Activated naive CD4-positive, alpha-beta T cell (primary cell): ENCODE measurements at regions not wholly inside any gene's neighbourhood (a gene's known extent, or its start where the extent isn't known, plus 50 kb on each side); places are given as distances from the start of the nearest gene placed in this dataset.
"Not testable (repeated sequence)": the region's sequence is repeated elsewhere in the genome, so short reads cannot be mapped to it uniquely, and the experiment has no call there.

Experiments used
- DNase-seq, 4 experiments: peaks; one replicate each; lab custom pipeline; 2025; lab: John Stamatoyannopoulos, UW

DNA sequence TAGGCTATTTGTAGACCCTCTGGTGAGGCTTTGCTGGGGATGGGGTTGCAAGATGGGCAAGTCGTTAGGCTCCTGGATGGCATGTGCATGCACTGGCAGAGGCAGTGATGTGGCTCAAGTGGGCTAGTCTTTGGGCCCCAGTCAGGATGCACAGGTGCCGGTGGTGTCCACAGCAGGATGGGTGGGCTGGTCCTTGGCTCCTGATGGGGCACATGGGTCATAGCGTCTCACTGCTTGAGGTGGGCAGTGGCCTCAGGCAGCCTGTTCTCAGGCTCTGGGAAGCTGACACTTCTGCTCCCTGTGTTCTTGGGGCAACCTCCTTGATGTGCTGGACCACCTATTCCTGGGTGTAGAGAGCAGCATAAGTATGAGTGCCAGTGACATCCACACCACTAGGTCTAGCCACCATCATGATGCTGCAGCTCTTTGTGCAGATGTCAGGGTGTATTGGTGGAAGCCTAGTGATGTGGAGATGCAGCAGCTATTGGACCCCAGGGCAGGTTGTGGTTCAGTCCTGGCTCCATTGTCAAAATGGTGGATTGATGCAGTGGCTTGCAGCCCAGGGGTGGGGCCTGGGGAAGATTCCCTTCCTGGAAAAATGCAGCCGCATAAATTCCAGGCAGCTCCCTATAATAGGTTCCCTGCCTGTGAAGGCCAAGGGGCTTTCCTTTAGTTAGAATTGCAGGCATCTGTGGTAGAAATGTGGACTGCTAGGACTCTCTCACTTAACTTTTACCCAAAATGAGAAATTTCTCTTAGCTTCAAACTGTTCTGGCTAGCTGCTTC lies 742.5 kb upstream of the MDGA2 start:
- no peak for DNase-seq

DNA sequence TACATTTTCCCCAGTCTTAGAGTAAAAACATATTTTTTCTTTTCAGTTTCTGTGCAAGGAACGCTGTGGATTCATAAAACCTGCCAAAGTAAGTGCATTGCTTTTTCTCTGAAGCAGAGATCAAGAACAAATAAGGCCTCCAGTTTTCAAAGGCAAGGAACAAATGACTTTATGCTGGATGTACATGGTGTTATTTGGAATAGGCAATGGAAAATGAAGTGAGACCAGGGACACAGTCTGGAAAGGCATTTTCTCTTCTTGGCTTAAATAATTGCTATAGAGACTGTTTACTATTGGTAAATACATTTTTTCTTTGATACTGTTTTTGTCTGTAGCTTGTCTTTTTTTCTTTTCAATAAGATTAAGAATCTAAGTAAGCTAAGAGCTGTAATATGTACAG lies 725.9 kb upstream of the MDGA2 start:
- DNase-seq, result no peak

DNA sequence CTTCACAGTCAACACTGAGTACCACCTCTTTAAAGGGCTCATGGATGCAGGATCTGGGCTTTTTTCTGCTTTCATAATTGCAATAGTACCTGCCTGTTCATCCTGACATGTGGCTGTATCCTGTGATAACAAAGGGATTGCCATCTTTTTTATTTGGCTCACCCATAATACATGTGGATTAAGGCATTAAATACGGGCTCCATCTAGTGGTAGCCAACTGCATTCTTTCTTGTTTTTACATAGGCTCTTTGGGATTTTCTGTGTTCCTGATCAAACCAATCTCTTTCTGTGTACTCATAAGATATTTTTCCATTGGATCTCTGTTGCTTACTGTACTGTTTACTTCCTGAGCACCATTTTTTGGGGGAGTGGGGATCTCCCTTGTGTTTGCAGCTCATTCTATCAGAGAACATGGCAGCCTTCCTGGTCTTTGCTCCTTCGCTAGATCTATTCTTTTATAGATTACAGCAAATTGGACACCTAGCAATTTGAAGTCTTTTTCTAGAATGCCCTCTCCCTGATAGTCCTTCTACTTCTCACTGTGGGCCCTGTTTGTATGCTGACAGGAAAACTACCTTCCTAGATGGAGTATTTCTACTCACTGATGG lies 723.4 kb upstream of the MDGA2 start:
- DNase-seq, result no peak

DNA sequence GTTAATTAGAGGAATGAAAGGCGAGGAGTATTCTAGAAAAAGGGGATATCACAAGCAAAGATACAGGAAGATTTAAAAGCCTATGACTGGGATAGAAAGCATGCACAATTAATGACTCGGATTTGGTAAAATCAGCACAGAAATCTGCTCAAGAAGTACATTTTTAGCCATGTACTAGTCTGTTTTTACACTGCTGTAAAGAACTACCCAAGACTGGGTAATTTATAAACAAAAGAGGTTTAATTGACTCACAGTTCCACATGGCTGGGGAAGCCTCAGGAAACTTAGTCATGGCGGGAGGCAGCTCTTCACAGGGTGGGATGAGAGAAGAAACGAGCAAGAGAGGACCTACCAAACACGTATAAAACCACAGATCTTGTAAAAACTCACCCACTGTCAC lies 716.3 kb upstream of the MDGA2 start:
- DNase-seq, result no peak

DNA sequence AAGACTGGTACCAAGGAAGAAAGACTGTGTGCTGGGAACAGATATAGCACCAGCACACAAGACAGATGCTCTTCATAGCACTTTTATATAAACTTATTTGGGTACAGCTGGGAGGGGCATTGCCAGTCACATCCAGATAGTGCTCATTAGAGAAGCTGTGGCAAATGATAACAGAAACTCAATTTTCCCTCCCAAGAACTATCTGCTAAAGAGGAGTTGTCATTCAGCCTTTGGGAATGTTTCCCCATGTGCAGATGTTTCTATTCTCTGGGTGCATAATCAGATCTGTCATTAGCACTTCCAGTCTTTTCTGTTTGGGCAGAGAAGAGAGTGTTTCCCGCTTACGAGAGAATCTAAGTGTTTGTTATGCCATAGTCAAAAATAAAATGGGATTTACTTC lies 714.9 kb upstream of the MDGA2 start:
- no peak for DNase-seq

DNA sequence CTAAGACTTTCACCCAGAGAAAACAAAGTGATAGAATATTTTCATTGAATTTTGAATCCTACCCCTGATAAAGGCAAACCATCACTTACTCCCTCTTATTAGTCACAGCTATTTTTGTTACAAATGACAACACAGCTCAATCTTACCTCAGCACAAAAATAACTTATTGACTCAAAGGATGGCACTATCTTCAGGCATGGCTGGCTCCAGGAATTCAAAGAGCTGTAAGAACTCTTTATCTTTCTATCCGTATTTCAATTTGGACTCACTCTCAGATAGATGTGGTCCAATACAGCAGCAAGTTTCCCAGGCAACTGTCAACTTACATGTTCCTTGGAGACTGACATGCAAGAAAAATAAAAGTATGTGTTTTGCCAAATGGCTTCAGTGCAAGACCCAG lies 709.4 kb upstream of the MDGA2 start:
- DNase-seq, result no peak

DNA sequence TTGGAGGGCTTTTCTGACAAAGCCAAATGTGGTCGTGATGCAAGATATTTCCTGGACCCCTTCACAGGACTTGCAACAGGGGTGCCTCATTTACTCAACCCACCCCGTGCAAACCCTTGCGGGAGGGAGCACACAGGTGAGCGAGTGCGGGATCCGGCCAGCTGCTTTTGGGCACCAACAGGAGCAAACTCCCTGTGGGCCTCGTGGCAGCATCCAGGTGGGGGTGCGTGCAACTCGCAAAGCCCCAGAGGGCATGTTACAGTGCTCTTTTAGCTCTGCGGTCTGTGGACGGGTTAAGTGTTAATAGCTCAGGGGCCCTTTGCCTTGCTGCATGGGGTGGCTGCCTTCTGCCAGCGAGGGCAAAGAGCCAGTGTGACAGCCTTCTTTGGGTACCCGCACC lies 707.6 kb upstream of the MDGA2 start:
- DNase-seq, result no peak

DNA sequence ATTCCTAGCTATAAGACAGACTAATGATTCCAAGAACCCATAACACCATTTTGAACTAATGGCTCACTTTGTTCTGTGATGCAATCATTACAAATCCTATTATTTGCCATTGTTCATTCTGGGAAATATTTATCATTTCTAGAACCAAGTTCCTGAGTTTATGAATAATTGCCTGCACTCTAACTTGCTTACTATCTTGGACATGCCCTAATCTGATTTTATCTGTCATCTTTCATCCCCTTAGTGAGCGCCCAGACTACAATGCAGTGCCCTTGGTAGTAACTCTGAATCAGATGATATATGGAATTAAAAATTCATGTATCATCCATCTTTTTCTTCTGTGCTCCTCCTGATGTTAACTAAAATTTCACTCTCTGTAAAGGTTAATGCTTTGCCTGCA lies 703.1 kb upstream of the MDGA2 start:
- DNase-seq, result no peak

DNA sequence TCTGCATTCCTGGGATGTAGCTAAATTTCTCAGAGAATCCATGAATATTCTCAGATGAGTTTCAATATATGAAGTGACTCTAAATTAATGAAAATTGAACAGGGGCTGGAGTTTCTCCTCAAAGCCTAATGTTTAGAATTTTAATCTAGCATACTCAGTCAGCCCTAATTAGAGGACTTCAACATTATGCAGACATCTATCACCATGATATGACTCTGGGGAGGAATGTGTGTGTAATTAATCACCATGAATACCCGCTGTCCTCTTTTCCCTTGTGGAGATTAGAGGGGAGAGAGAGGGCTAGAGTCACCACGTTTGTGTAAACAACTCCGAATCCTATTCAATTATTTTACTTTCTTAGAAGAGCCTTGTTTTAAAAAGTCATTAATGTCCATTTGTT lies 698.6 kb upstream of the MDGA2 start:
- DNase-seq, result no peak

DNA sequence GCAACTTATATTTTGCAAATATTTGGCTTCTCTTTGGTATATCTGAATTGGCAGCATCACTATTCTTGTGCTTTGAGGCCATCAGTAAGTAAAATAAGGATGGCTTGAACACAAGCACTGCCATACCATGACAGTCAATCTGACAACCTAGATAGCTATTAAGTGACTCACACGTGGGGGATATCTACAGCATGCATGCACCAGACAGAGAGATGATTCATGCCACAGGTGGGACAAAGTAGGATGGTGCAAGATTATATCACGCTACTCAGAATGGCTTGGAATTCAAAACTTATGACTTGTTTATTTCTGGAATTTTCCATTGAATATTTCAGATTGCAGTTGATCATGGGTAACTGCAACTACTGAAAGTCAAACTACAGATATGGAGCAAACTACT lies 675.6 kb upstream of the MDGA2 start:
- no peak for DNase-seq

DNA sequence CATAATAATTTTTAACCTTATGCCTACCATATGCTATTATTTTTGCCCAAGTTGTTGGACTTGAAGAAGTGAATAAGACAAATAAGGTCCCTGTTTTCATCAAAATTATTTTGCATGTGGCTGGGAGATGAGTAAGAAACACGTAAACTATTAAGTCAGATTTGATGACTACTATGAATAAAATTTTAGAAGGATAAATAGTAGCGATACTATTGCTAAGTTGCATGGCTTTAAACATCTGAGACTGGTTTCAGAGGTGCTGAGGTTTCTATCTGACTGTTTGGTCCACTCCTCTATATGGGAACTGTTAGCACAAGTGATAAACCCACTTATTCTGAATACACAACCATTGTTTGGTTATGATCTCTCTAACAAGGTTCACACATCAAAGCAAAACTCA lies 674.3 kb upstream of the MDGA2 start:
- DNase-seq, result no peak

DNA sequence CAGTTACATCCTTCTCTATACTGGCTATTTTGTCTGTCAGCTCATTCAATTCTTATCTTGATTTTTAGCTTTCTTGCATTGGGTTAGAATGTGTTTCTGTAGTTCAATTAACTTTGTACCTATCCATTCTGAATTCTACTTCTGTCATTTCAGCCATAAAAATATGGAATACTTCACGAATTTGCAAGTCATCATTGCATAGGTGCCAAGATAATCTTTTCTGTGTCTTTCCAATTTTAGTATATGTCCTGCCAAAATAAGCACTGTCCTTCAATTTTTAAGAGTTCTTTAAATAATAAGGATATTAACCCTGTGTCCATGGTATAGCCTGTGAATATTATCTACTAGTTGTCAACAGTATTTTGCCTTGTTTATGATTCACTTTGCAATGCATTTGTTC lies 665.7 kb upstream of the MDGA2 start:
- no peak for DNase-seq

DNA sequence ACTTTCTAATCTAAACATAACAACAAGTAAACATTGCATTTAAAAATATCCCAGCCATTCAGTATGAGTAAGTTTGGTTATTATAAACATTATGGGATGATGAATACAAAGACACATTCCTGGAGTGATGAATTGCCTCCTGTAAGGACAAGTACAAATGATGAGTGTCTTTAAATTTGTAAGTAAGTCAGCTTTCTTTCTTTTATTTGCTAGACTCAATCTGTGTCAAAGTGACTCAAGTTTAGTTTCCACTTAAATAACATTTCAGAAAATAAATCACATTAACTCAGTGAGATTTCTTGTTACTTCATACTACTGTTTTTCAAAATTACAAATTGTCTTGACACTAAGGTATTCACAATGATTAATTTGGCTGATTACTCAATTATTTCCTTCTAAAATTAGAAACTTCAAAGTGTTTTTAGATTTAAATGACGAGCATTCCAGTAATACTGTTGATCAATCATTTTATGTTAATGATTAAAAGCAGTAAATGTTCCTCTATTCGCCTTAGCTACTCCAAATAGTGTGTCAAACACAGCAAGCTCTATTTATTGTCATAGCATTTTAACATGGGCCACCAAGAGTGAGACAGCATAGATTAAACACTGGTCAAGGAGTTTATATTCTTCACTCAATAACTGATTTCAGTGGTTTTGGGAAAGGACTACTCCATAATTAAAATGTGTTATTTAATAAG lies 658.0 kb upstream of the MDGA2 start:
- DNase-seq, result no peak

DNA sequence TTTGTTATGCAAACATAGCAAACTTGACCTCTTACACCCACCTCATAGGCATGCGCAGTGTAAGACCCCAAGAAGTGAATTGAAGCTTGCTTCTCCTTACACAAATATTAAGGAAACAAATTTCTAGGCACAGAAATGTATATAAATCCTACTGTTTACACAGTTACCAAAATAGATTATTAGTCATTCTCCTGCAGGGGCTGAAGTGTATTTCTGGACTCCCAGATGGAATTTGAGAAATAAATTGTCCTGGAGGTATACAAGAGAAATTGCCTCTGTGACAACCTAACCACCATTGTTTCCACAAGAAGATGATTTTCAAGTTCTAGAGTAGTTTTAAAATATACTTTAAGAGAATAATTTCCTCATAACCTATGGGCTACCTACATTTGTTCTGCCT lies 656.0 kb upstream of the MDGA2 start:
- DNase-seq, result no peak

DNA sequence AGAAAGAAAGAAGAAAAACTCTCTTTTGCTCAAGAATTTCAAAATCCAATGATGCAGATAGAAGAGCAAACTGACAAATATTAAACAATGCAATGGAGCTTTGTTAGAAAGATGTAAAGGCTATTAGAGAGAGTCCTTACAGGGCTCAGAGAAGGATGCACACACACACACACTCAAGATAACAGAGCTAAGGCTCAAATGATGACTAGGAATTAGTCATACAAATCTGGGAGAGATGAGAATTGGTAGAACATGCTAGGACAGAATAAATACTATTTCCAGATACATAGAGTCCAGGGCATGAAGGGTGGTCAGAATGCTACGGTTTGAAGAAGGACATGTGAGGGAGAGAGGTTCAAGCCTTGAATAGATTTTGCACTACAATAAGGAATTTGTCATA lies 650.1 kb upstream of the MDGA2 start:
- no peak for DNase-seq

DNA sequence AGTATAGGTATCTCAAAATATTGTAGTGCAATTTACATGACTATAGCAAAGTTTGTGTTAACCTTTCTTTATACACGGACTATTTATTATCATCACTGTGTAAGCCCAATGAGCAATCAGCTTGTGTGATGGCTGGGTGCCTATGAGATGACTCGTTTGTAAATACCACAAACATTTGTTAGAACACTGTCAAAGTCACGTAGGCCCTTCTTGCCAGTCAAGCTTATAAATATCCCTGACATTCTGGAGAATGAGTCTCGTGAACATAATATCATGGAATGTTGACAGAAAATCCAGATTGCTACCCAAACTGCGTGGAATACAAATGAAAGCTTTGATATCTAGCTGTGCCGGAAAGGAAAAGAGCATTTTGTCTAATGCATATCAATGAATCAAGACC lies 648.3 kb upstream of the MDGA2 start:
- no peak for DNase-seq

DNA sequence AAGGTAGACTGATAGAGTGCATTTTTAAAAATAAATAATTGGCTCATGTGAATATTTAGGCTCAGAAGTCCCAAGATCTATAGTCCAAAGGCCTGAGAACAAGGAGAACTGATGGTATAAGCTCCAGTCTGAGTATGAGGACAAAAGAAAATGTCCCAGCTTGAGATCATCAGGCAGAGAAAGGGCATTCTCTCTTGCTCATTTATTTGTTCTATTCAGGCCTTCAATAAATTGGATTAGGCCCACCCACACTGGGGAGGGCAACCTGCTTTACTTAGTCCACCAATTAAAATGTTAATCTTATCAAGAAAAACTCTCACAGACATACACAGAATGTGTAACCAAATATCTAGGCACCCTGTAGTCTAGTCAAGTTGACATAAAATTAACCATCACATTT lies 644.4 kb upstream of the MDGA2 start:
- DNase-seq, result no peak

DNA sequence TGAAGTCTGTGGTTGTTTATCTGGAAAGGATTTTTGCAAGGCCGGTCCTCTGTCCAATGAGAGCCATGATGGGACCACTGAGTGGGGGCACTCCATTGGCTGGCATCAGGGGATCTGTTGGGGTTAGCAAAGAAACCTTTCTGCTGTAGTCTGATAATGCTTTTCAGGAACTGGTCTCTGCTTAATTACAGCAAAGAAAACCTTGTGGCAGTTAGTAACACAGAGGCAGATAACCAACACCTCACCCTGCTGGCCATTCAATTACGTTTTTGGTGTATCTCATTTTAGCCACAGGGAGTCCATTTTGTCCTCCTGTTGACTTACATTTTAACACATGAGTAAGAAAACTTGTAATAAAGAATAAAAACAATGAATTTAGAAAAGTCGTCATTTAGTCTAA lies 629.3 kb upstream of the MDGA2 start:
- DNase-seq, result no peak

DNA sequence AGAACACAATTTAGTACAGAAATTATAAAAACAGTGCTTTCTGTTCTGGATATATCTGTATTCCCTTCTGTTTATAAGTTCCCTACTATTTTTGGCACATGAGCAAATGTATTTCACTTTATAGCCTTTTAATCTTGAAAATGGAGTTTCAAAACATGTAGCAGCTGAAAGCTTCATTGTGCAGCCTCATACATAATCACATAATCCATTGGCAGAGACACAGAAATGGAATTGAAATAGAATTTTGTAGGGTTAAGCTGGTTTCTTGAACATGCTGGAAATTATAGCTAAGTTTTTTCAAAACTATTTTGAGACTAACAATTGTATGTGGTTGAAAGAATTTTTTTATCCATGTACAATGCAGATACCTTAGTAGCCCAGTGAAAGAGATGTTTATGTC lies 614.3 kb upstream of the MDGA2 start:
- DNase-seq, result no peak

DNA sequence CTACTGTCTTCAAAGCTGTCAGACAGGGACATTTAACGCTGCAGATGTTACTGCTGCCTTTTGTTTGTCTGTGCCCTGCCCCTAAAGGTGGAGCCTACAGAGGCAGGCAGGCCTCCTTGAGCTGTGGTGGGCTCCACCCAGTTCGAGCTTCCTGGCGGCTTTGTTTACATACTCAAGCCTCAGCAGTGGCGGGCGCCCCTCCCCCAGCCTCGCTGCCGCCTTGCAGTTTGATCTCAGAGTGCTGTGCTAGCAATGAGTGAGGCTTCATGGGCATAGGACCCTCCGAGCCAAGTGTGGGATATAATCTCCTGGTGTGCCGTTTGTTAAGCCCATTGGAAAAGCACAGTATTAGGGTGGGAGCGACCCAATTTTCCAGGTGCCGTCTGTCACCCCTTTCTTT lies 609.8 kb upstream of the MDGA2 start:
- DNase-seq, result not testable (repeated sequence)

DNA sequence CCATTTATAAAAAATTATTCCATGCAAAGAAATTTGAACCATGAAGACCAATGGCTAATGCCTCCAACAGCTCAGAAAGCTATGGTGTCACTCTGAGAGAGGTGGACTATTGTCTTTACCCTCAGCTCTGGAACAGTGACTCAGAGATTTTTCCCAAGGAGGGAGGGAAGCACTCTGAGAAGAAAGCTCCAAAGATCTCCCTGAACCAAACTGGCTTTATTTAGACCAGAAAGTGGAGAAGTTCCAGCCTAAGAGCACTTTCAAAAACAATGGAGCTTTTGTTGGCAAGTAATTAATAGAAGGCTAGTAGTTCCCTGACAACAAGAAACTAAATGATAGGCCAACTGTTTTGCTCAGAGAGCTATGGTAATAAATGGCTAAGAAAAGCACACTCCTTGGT lies 599.9 kb upstream of the MDGA2 start:
- no peak for DNase-seq

DNA sequence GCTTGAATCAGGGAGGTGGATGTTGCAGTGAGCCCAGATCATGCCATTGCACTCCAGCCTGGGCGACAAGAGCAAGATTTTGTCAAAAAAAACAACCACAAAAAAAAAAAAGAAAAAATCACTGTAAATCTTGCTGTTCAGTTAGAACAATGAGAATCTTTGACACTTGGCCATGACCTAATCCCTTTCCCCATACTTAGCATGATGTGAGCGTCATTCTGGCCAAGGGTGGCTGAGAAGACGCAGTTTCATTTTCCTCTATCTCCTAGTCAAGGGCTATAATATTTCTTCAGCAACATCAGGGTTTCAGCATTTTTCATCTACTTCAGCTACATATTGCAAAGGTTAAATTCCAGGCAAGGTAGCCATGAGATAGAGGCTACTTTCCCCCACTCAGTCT lies 599.4 kb upstream of the MDGA2 start:
- DNase-seq, result no peak

DNA sequence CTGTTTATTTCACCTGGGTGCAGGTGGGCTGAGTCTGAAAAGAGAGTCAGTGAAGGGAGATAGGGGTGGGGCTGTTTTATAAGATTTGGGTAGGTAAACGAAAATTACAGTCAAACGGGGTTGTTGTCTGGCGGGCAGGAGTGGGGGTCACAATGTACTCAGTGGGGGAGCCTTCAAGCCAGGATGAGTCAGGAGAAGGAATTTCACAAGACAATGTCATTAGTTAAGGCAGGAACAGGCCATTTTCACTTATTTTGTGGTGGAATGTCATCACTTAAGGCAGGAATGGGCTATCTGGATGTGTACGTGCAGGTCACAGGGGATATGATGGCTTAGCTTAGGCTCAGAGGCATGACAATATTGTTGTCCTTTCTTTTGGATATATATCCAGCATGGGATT lies 592.5 kb upstream of the MDGA2 start:
- not testable (repeated sequence) for DNase-seq

DNA sequence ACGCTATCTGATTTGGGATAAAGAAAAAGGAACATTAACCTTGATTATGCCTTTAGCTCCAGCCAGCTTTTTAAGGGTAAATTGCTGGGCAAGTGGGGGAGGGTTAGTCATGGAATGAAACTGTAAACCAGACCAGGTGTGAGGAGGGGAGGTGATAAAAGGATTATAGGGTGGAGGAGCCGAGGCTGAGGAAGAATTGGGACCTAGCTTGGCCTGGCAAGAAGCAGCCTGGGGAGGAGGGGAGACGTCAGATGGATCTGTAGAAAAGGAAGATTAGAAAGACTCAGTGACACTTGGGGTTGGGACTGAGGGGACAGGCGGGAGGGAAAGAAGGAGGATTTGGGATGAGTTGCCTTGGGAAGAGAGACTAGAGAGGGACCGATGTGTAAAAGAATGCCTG lies 590.8 kb upstream of the MDGA2 start:
- DNase-seq, result not testable (repeated sequence)
